Fibroblast of skin of scalp (primary cell): ENCODE measurements at regions not wholly inside any gene's neighbourhood (a gene's known extent, or its start where the extent isn't known, plus 50 kb on each side); places are given as distances from the start of the nearest gene placed in this dataset.

Experiments
- DNase-seq: peaks from one replicate; pipeline ENCODE4 v3.0.0-alpha.2; 2013

DNA sequence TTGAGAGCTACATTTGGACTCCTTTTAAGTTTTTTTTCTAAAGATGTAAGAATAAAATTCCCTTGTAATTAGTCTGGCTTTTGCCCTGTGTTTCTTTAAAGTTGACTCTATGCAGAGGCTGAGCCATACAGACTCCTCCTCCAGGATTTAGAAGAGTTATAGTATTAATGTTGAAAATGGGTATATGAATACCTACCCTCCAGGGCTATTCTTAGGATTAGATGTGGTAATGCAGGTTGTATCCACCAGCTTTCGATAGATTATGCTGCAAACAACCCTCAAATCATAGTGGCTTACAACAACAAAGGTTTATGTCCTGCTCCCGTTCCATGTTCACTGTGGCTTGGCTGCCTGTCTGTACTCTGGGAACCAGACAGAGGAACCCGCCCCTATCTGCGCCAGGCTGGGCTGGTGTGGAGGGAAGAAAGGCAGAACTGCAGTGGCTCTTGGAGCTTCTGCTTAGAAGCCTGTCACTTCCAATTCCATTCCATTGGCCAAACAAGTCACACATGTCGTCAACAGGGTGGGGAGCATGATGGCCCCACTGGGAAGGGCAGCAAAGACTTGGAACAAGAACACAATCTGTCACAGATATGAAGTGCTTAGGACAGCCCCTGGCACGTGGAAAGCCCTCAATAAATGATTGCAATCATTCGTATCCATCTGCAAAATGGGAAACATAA, 290.8 kb downstream of the FOXO1 start:
- DNase-seq = no peak

DNA sequence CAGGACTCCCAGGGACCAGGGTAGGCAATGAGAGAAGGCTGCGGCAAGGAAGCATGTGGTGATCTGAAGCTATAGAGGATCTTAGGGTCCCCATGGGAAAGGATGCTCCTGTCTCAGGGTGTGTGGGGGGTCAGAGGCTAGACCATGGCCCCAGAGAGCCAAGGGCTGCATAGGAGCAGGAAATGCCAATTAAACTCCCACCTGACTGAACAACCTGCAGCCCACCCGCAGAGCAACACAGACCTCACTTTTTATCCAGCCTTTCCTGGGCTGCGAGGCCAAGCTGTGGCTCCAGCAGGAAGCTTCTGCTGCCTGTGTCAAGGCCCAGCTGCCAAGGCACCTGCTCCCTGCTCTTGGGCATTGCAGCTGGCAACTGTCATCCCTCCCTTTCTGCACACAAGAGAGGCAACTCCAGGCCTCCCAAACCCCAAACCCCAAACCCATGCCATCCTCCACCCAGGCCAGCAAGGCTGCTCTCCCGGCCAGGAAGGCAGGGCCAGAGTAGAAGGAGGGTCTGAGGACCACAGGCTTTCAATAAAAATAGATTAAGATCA, 290.1 kb downstream of the FOXO1 start:
- no peak for DNase-seq

- no peak for DNase-seq
Measured at GRCh38 chr13:40376867-40377535, 289.4 kb downstream of the FOXO1 start.

GRCh38 chr13:40377783-40378182, 288.7 kb downstream of the FOXO1 start:
- no peak for DNase-seq

GRCh38 chr13:40379196-40379595, 287.2 kb downstream of the FOXO1 start:
- DNase-seq = no peak

DNA sequence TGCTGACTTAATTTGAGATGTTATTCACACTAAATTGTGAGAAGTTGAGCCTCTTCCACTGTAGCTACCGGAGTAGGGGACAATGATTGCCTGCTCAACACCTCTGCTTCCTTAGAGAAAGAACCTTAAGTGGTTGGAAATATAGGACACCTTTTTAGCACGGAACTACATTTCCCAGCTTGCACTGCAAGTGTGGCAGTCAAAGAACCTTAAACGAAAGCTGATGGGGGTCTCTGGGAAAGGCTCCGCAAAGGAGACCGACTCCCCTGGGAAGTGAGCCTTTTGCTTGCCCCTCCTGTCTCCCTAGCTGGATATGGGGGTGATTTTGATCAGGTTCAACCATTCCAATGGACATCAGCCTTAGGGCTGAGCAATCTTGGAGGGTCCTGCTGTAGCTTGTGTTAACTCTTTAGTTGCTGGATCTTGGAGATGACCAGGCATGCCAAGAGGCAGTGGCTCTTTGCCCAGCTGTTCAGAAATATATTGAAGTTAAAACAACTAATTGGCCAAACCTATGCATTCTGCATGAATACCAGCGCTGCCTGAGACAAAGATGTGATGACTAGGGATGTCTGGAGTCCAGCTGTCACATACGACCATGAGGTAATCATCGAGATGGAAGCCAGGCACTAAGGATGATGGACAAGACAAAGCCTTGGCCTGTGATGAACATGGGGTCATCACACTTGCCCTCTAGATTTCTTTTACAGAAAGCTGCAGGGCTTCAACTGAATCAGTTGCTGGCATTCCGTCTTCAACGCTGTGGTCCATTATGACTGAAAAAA, 286.5 kb downstream of the FOXO1 start:
- no peak for DNase-seq

DNA sequence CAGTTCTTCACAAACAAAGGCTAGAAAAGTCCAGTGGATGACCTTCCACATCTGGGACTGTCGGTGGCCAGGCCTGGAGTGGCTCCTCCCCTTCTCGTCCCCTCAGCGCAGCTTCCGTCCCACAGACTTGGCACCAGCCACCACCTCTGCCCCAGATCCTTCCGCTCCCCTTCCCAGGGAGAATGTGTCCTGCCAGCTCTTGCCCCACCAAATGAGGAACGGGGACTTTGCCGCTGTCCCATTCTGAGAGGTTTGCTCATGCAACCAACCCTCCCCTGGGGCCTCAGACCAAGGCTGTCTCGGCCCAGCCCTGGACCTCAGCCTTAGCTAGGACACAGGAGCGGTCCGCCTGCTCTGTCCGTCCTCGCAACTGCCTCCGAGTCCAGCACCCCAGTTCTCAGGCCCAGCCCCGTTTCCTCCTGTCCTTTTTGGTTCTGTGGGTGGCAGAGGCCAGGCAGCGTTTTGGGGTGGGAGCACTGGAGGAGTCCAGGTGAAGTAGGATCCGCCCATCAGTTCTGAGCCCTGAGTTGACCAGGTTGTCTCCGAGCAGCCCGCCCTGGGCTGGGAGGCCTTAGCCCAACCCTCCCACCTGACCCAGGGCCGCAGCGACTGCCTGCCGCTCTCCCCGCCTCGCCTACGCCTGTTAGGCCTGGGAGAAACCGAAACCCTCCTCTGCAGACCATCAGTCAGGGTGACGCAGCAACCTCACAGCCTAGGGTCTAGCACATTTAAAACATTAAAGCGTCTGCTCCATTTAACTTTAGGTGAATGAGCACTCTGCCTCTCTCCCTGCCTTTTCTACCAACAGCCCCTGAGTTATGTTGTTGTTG, 284.3 kb downstream of the FOXO1 start:
- no peak for DNase-seq

DNA sequence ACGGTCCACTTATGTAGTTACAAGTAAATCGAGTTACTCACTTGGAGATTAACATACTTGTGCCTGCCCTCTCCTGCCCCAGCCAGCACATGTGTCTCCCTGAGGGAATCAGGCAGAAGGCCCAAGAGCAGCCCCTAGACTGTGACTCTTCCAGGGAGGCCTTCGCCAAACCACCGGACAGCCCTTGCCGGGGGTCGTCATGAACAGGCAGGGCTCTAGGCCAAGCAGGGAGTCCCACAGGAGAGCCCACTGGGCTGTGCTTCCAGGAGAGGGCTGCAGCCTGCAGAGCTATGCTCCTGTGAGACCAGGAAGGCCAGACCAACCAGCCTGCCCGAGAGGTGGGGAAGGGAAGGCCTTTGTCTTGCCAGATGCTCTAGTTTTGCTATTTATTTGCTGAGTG, 283.3 kb downstream of the FOXO1 start:
- DNase-seq = no peak

DNA sequence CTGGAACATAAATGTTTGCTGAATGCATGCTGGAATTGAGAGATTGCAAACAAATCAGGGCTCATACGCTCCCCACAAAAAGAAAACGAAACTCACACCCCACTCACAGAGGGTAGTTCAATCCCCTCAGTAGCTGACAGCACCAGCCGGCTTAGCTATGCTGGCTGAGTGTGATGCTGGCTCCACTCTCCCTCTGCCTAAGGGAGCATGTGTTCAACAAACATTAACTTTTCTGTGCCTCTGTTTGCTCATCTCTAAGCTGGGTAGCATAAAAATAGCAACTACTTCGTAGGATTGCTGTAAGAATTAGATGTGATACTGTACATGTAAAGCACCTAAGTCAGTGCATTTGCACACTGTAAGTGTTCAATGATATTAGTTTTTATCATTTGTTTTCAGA, 282.6 kb downstream of the FOXO1 start:
- no peak for DNase-seq

GRCh38 chr13:40384976-40385857, 281.2 kb downstream of the FOXO1 start:
- DNase-seq = no peak

GRCh38 chr13:40385858-40386180, 280.6 kb downstream of the FOXO1 start:
- DNase-seq = no peak

GRCh38 chr13:40386586-40386985, 279.9 kb downstream of the FOXO1 start:
- no peak for DNase-seq

DNA sequence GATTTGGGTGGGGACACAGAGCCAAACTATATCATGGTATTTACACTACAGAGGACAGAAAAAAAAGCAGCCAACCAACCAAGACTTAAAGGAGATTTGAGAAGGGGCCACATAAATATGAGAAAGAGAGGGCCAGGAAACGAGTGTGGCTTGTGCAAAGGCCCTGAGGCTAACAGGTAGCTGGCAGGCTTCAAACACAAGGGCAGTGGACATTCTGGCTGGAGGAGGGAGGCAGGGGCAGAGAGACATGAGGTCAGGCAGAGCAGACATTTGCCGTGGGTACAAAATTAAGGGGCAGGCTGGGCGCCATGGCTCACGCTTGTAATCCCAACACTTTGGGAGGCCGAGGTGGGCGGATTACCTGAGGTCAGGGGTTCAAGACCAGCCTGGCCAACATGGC, 278.7 kb downstream of the FOXO1 start:
- DNase-seq = no peak

- peak; percentile 28 for DNase-seq
Measured at GRCh38 chr13:40388617-40389016, 277.8 kb downstream of the FOXO1 start.

DNA sequence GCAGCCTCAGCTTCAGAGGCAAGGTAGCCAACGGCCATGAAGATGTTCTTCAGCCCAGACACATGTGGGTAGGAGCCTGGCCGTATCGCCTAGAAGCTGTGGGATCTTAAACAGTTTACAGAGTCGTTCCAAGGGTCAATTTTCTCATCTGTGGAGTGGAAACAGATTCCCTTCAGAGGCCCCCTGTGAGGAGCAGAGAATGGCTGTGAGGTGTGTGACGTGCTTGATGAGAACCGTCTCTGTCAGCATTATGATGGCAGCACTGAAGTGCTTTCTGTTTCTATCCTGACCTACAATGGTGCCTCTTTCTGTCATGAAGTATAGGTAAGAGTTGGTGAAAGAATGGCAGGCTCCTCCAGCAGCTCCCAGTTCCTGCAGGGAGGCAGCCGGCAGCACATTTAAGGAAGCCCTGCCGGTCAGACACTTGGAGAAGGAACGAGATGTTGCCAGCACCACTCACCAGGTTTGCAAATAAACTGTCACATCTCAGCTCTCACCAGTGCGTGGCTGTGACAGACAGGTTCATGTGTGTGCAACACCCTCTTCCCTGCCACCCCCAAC, 277.3 kb downstream of the FOXO1 start:
- no peak for DNase-seq

- no peak for DNase-seq
Measured at GRCh38 chr13:40390401-40390916, 276.0 kb downstream of the FOXO1 start.

GRCh38 chr13:40391788-40392187, 274.7 kb downstream of the FOXO1 start:
- no peak for DNase-seq

DNA sequence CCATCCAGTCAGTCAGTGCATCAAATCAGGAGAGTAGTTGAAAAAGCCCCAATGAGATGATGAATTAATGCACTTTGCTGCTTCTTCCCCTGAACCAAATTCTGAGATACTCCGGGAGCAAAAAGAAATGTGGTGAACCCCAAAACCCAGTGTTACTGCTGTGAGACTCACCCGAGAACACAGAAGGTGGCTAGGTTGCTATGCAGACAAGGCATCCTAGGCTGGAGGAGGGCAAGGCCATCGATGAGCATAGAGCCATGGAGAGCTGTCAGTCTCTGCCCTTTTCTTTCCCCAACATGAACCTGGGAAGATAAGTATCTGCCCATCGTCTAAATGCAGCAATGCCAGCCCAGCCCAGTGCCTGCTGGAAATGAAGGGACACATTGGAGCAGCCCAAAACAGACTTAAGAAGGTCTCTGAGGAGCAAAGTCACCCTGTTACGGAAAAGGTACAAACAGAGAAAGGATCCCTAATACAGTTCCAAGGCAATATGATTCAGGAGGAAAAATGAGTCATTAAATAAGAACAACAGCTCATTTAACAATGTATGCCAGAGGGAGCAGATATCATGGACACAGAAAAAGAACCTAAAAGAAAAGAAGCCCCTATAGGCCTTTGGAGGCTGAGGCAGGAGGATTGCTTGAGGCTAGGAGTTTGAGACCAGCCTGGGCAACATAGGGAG, 272.0 kb downstream of the FOXO1 start:
- DNase-seq = no peak

DNA sequence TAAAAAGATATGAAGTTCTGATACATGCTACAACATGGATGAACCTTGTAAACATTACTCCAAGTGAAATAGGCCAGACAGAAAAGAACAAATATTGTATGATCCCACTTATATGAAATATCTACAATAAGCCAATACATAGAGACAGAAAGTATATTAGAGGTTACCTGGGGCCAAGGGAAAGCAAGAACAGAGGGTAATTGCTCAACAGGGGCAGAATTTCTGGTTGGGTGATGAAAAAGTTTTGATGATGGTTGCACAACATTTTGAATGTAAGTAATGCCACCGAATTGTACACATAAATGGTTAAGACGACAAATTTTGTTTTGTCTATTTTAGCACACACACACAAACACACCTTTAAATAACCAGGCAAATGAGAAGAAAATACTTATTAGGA, 268.4 kb downstream of the FOXO1 start:
- no peak for DNase-seq

- DNase-seq = no peak
Measured at GRCh38 chr13:40399756-40400155, 266.7 kb downstream of the FOXO1 start.
